ENCODE measurements at regions not wholly inside any gene's neighbourhood (a gene's known extent, or its start where the extent isn't known, plus 50 kb on each side); places are given as distances from the start of the nearest gene placed in this dataset.

GRCh38 chr1:69413129-69413528, 154.6 kb upstream of the LRRC7 start:
- Histone ChIP-seq H3K27me3 (ENCODE audit: insufficient read depth, low read depth, low read length) (no peaks in the 10 kb centered on the region), H2AFZ (ENCODE audit: low read depth, low read length) (no peak overlapping the region)
- TF ChIP-seq MXI1 (conservative IDR thresholded peaks at IDR 0.05; ENCODE audit: poor library complexity, severe bottlenecking) (no peak), EP300 (conservative IDR thresholded peaks at IDR 0.05; ENCODE audit: poor library complexity, severe bottlenecking) (no peak)
- TF ChIP-seq, protein P1, sequence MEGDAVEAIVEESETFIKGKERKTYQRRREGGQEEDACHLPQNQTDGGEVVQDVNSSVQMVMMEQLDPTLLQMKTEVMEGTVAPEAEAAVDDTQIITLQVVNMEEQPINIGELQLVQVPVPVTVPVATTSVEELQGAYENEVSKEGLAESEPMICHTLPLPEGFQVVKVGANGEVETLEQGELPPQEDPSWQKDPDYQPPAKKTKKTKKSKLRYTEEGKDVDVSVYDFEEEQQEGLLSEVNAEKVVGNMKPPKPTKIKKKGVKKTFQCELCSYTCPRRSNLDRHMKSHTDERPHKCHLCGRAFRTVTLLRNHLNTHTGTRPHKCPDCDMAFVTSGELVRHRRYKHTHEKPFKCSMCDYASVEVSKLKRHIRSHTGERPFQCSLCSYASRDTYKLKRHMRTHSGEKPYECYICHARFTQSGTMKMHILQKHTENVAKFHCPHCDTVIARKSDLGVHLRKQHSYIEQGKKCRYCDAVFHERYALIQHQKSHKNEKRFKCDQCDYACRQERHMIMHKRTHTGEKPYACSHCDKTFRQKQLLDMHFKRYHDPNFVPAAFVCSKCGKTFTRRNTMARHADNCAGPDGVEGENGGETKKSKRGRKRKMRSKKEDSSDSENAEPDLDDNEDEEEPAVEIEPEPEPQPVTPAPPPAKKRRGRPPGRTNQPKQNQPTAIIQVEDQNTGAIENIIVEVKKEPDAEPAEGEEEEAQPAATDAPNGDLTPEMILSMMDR (IDR thresholded peaks at IDR 0.05; ENCODE audit: poor library complexity, severe bottlenecking) = no peak

DNA sequence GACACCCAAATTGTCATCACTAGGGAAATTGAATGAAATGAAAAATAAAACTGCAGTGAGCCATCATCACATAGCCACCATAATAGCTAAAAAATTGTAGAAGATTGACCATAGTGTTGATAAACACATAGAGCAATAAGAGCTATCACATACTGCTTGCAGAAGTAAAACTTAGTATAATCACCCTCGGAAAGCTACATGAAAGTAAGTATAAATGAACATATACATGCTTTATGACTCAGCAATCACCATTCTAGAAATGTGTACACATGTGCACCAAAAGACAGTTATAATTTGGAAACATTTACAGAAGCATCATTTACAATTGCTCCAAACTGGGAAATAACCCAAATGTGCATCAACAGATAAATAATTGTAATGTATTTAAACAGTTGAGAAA, 153.1 kb upstream of the LRRC7 start:
- no peak overlapping the region for H3K4me2 ChIP-seq (ENCODE audit: low read length)
- H2AFZ ChIP-seq (ENCODE audit: low read depth, low read length) = no peak overlapping the region
- no peaks in the 10 kb centered on the region for H3K9me2 ChIP-seq (ENCODE audit: insufficient read depth, low read length)
- H3F3A ChIP-seq (ENCODE audit: insufficient read depth, low read length, poor library complexity, severe bottlenecking) = no peaks in the 10 kb centered on the region
- no peaks in the 10 kb centered on the region for H3K27me3 ChIP-seq (ENCODE audit: insufficient read depth, low read depth, low read length)
- no peaks in the 10 kb centered on the region for H3K36me3 ChIP-seq (ENCODE audit: insufficient read depth, low read length)
- no peaks in the 10 kb centered on the region for H3K79me2 ChIP-seq (replicated peaks; ENCODE audit: insufficient read depth, low read length)
- no peaks in the 10 kb centered on the region for H4K20me1 ChIP-seq (ENCODE audit: insufficient read depth)
- H3K4me3 ChIP-seq (ENCODE audit: low read length) = no peak overlapping the region
- H3K27ac ChIP-seq (ENCODE audit: low read length) = no peak overlapping the region
- no peak for TF ChIP-seq SMC3 (conservative IDR thresholded peaks at IDR 0.05; ENCODE audit: poor library complexity)
- TF ChIP-seq EZH2 (IDR thresholded peaks at IDR 0.05; ENCODE audit: borderline replicate concordance, insufficient read depth, low read length, poor library complexity, severe bottlenecking) = no peak
- H3K9me3 ChIP-seq (ENCODE audit: low read length) = peaks cover 3% of the 10 kb centered on the region
- no peak overlapping the region for H3K9ac ChIP-seq (ENCODE audit: low read length)

More at GRCh38 chr1:69413129-69413528, 154.6 kb upstream of the LRRC7 start:
- Histone ChIP-seq H3K9me2 (ENCODE audit: insufficient read depth, low read length) (no peaks in the 10 kb centered on the region), H3K27ac (ENCODE audit: low read length) (no peak overlapping the region), H3K79me2 (replicated peaks; ENCODE audit: insufficient read depth, low read length) (no peaks in the 10 kb centered on the region), H3K4me2 (ENCODE audit: low read length) (no peak overlapping the region), H3F3A (ENCODE audit: insufficient read depth, low read length, poor library complexity, severe bottlenecking) (no peaks in the 10 kb centered on the region), H3K9ac (ENCODE audit: low read length) (no peak overlapping the region), H3K36me3 (ENCODE audit: insufficient read depth, low read length) (no peaks in the 10 kb centered on the region), H4K20me1 (ENCODE audit: insufficient read depth) (no peaks in the 10 kb centered on the region), H3K4me3 (ENCODE audit: low read length) (no peak overlapping the region), H3K9me3 (ENCODE audit: low read length) (peaks cover 3% of the 10 kb centered on the region)

DNA sequence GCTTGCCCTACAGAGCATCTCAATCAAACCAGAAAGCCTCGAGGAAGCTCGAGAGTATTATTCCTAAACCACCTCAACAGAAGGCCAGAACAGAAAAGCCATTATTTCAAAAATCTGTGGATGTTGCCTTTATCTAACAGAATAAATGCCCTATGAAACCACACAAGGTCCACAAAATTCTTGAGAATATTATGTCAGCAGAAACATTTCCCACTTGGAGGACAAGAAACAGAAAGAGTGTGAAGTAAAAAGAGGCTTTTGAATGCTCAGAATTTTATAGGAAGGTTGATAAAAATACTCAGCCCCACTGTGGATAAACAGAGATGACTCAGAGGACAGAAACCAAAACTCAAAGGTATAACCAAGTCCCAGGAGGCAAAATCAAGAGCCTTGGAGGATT, 146.4 kb upstream of the LRRC7 start:
- H3K9me2 ChIP-seq (ENCODE audit: insufficient read depth, low read length) = no peaks in the 10 kb centered on the region
- no peaks in the 10 kb centered on the region for H3K36me3 ChIP-seq (ENCODE audit: insufficient read depth, low read length)
- no peaks in the 10 kb centered on the region for H3K27me3 ChIP-seq (ENCODE audit: insufficient read depth, low read depth, low read length)
- no peak overlapping the region for H3K9ac ChIP-seq (ENCODE audit: low read length)
- H2AFZ ChIP-seq (ENCODE audit: low read depth, low read length) = no peak overlapping the region
- H3K79me2 ChIP-seq (replicated peaks; ENCODE audit: insufficient read depth, low read length) = no peaks in the 10 kb centered on the region
- H3K27ac ChIP-seq (ENCODE audit: low read length) = no peak overlapping the region
- H3K4me2 ChIP-seq (ENCODE audit: low read length) = no peak overlapping the region
- no peaks in the 10 kb centered on the region for H3K9me3 ChIP-seq (ENCODE audit: low read length)
- no peak overlapping the region for H3K4me3 ChIP-seq (ENCODE audit: low read length)
- H3F3A ChIP-seq (ENCODE audit: insufficient read depth, low read length, poor library complexity, severe bottlenecking) = no peaks in the 10 kb centered on the region
- no peaks in the 10 kb centered on the region for H4K20me1 ChIP-seq (ENCODE audit: insufficient read depth)
- no peak for TF ChIP-seq SMC3 (conservative IDR thresholded peaks at IDR 0.05; ENCODE audit: poor library complexity)
- TF ChIP-seq POLR2AphosphoS5 (IDR thresholded peaks at IDR 0.05) = no peak
- TF ChIP-seq MXI1 (conservative IDR thresholded peaks at IDR 0.05; ENCODE audit: poor library complexity, severe bottlenecking) = no peak
- TF ChIP-seq RAD21 (conservative IDR thresholded peaks at IDR 0.05) = no peak
- TF ChIP-seq EP300 (conservative IDR thresholded peaks at IDR 0.05; ENCODE audit: poor library complexity, severe bottlenecking) = no peak
- no peak for TF ChIP-seq EZH2 (IDR thresholded peaks at IDR 0.05; ENCODE audit: borderline replicate concordance, insufficient read depth, low read length, poor library complexity, severe bottlenecking)
- no peak for TF ChIP-seq TAF1 (IDR thresholded peaks at IDR 0.05; ENCODE audit: low read depth)
- TF ChIP-seq REST (IDR thresholded peaks at IDR 0.05; ENCODE audit: borderline replicate concordance) = no peak
- TF ChIP-seq, protein P1 (IDR thresholded peaks at IDR 0.05; ENCODE audit: poor library complexity, severe bottlenecking) = no peak
